ENCODE measurements at regions not wholly inside any gene's neighbourhood (a gene's known extent, or its start where the extent isn't known, plus 50 kb on each side); places are given as distances from the start of the nearest gene placed in this dataset.

DNA sequence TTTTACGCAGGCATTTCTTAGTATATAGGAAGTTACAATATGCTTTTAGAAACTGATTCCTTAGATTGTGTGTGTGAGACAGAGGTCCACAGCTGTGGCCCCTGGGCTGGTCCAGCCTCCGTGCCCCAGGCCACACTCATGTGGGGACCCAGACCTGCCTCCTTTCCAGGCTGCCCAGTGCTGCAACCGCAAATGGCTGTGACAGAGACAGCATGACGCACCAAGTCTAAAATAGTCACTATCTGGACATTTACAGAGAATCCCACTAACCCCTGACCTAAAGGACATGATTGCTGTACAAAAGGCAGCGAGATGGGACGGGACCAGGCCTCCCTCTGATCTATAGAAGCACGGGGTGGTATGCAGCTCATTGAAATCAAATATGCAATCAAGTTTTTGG lies 152.2 kb downstream of the TMEM18 start:
- TF ChIP-seq, protein P1, sequence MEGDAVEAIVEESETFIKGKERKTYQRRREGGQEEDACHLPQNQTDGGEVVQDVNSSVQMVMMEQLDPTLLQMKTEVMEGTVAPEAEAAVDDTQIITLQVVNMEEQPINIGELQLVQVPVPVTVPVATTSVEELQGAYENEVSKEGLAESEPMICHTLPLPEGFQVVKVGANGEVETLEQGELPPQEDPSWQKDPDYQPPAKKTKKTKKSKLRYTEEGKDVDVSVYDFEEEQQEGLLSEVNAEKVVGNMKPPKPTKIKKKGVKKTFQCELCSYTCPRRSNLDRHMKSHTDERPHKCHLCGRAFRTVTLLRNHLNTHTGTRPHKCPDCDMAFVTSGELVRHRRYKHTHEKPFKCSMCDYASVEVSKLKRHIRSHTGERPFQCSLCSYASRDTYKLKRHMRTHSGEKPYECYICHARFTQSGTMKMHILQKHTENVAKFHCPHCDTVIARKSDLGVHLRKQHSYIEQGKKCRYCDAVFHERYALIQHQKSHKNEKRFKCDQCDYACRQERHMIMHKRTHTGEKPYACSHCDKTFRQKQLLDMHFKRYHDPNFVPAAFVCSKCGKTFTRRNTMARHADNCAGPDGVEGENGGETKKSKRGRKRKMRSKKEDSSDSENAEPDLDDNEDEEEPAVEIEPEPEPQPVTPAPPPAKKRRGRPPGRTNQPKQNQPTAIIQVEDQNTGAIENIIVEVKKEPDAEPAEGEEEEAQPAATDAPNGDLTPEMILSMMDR (conservative IDR thresholded peaks at IDR 0.05; ENCODE audit: low read depth, low read length), result no peak
- no peak for TF ChIP-seq EZH2 (IDR thresholded peaks at IDR 0.05; ENCODE audit: low read length, unreplicated experiment)

Measured in PC-3 (cell line).